ENCODE measurements at regions not wholly inside any gene's neighbourhood (a gene's known extent, or its start where the extent isn't known, plus 50 kb on each side); places are given as distances from the start of the nearest gene placed in this dataset.

DNA sequence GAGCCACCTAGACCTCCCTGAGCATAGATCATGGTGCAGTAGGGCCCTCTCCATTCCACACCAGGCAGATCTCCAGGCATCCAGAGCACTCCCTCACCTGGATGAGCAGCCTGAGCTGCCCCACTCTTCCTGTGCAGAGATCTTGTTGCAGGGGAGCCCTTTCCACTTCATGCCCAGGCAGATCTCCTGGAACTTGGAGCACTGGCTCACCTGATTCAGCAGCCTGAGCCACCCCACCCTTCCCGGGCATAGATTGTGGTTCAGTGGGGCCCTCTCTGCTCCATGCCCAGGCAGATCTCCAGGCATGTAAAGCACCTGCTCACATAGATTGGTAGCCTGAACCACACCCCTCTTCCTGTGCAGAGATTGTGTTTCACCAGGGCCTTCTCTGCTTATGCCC is 78.0 kb downstream of the SEC16B start:
- Histone ChIP-seq H3K27ac (replicated peaks) (no peak overlapping the region), H3K4me3 (replicated peaks; ENCODE audit: insufficient read depth, low read length) (no peak overlapping the region), H3K27me3 (ENCODE audit: insufficient read depth, poor library complexity, severe bottlenecking) (peaks cover 7% of the 10 kb centered on the region)
- no peak for DNase-seq (ENCODE audit: low read depth in 1 of 2, low spot score in 1 of 2)
- no peak for TF ChIP-seq GABPA (IDR thresholded peaks at IDR 0.05; ENCODE audit: low read depth)
- TF ChIP-seq, protein P1, sequence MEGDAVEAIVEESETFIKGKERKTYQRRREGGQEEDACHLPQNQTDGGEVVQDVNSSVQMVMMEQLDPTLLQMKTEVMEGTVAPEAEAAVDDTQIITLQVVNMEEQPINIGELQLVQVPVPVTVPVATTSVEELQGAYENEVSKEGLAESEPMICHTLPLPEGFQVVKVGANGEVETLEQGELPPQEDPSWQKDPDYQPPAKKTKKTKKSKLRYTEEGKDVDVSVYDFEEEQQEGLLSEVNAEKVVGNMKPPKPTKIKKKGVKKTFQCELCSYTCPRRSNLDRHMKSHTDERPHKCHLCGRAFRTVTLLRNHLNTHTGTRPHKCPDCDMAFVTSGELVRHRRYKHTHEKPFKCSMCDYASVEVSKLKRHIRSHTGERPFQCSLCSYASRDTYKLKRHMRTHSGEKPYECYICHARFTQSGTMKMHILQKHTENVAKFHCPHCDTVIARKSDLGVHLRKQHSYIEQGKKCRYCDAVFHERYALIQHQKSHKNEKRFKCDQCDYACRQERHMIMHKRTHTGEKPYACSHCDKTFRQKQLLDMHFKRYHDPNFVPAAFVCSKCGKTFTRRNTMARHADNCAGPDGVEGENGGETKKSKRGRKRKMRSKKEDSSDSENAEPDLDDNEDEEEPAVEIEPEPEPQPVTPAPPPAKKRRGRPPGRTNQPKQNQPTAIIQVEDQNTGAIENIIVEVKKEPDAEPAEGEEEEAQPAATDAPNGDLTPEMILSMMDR (IDR thresholded peaks at IDR 0.05; ENCODE audit: insufficient read depth, low read length): no peak
- TF ChIP-seq POLR2AphosphoS5 (IDR thresholded peaks at IDR 0.05; ENCODE audit: low read depth): no peak
- TF ChIP-seq, protein P2, sequence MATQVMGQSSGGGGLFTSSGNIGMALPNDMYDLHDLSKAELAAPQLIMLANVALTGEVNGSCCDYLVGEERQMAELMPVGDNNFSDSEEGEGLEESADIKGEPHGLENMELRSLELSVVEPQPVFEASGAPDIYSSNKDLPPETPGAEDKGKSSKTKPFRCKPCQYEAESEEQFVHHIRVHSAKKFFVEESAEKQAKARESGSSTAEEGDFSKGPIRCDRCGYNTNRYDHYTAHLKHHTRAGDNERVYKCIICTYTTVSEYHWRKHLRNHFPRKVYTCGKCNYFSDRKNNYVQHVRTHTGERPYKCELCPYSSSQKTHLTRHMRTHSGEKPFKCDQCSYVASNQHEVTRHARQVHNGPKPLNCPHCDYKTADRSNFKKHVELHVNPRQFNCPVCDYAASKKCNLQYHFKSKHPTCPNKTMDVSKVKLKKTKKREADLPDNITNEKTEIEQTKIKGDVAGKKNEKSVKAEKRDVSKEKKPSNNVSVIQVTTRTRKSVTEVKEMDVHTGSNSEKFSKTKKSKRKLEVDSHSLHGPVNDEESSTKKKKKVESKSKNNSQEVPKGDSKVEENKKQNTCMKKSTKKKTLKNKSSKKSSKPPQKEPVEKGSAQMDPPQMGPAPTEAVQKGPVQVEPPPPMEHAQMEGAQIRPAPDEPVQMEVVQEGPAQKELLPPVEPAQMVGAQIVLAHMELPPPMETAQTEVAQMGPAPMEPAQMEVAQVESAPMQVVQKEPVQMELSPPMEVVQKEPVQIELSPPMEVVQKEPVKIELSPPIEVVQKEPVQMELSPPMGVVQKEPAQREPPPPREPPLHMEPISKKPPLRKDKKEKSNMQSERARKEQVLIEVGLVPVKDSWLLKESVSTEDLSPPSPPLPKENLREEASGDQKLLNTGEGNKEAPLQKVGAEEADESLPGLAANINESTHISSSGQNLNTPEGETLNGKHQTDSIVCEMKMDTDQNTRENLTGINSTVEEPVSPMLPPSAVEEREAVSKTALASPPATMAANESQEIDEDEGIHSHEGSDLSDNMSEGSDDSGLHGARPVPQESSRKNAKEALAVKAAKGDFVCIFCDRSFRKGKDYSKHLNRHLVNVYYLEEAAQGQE (IDR thresholded peaks at IDR 0.05; ENCODE audit: insufficient replicate concordance, low read depth): no peak
- no peak for TF ChIP-seq SPI1 (IDR thresholded peaks at IDR 0.05; ENCODE audit: borderline replicate concordance, low read depth)

DNA sequence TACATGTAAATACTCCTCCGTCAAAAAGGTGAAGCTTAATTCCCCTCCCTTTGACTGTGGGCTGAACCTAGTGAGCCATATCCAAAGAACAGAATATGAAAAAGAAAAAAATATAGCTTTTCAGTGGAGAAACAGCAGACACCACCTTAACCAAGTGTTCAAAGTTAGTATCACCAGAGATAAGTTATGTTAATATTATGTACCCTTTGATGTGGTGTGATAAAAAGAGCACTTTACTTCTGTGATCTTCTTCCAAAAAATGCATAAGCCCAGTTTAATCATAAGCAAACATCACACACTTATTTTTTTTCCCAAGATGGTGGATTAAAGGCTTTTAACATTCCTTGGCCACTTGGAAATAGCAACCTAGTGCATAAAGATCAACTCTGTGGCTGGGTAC is 79.4 kb downstream of the SEC16B start:
- no peak overlapping the region for H3K4me3 ChIP-seq (replicated peaks; ENCODE audit: insufficient read depth, low read length)
- H3K27ac ChIP-seq (replicated peaks): no peak overlapping the region
- H3K27me3 ChIP-seq (ENCODE audit: insufficient read depth, poor library complexity, severe bottlenecking): peaks cover 7% of the 10 kb centered on the region
- TF ChIP-seq, protein P2 (IDR thresholded peaks at IDR 0.05; ENCODE audit: insufficient replicate concordance, low read depth): no peak
- no peak for TF ChIP-seq POLR2AphosphoS5 (IDR thresholded peaks at IDR 0.05; ENCODE audit: low read depth)
- TF ChIP-seq, protein P1 (IDR thresholded peaks at IDR 0.05; ENCODE audit: insufficient read depth, low read length): no peak
- DNase-seq (ENCODE audit: low read depth in 1 of 2, low spot score in 1 of 2): no peak

DNA sequence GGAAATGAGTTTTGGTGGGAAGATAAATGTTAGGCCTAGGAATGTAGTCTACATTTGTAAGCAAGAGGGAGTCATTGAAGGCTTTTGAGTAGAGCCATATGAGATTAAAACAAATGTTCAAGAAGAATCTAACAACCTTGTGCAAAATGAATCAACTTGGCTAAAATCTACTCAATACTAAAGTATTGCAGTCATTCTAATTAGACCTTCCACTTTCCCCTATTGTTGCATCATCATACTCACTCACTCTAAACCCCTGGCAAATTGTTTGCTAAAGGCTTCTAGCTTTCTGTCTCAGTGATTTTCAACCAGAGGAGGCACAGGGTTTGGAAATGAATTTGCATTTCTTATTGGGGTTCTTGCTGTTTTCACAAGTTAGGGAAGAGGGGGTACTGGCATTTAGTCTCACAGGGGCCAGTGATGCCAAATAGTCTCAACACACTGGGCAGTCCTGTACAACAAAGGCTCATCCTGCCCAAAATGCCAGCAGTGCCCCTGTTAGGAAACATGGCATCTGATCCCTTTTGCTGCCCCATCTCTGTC is 85.3 kb downstream of the SEC16B start:
- no peak overlapping the region for H3K4me3 ChIP-seq (replicated peaks; ENCODE audit: insufficient read depth, low read length)

DNA sequence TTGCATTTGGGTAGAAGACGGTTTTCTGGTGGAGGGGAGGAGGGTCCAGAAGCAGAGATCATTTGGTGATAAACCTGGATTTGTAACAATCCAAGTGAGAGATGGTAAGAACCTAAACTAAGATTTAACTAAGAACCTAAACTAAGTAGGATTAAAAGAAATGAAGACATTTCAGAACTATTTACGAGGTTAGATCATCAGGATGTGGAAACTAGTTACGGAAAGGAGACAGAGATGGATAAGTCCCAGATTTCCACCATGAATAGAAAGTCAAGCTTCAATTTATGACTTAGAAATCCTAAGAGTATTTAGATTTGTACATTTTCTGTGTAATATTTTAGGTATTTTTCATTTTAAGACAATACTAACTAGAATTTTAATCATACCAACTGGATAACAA is 86.3 kb downstream of the SEC16B start:
- DNase-seq (ENCODE audit: low read depth in 1 of 2, low spot score in 1 of 2): no peak
- TF ChIP-seq GABPA (IDR thresholded peaks at IDR 0.05; ENCODE audit: low read depth) (no peak), POLR2AphosphoS5 (IDR thresholded peaks at IDR 0.05; ENCODE audit: low read depth) (no peak), SPI1 (IDR thresholded peaks at IDR 0.05; ENCODE audit: borderline replicate concordance, low read depth) (no peak)
- TF ChIP-seq, protein P1 (IDR thresholded peaks at IDR 0.05; ENCODE audit: insufficient read depth, low read length): no peak
- TF ChIP-seq, protein P2 (IDR thresholded peaks at IDR 0.05; ENCODE audit: insufficient replicate concordance, low read depth): no peak
- H3K27me3 ChIP-seq (ENCODE audit: insufficient read depth, poor library complexity, severe bottlenecking): peaks cover 7% of the 10 kb centered on the region
- H3K4me3 ChIP-seq (replicated peaks; ENCODE audit: insufficient read depth, low read length): no peak overlapping the region
- H3K27ac ChIP-seq (replicated peaks): no peak overlapping the region

More for the DNA sequence above, 85.3 kb downstream of the SEC16B start:
- no peak overlapping the region for H3K27ac ChIP-seq (replicated peaks)
- TF ChIP-seq, protein P1 (IDR thresholded peaks at IDR 0.05; ENCODE audit: insufficient read depth, low read length): no peak
- peaks cover 7% of the 10 kb centered on the region for H3K27me3 ChIP-seq (ENCODE audit: insufficient read depth, poor library complexity, severe bottlenecking)
- DNase-seq (ENCODE audit: low read depth in 1 of 2, low spot score in 1 of 2): no peak
